Activated T-cell treated with anti-CD3 and anti-CD28 coated beads, Interleukin-2, amount 50 U/mL, for 24 hours (primary cell): ENCODE measurements at regions not wholly inside any gene's neighbourhood (a gene's known extent, or its start where the extent isn't known, plus 50 kb on each side); places are given as distances from the start of the nearest gene placed in this dataset.

Experiments
- DNase-seq: peaks from one replicate; pipeline ENCODE4 v3.0.0-alpha.2; 2020
- H3K27ac Mint-ChIP-seq: 2 replicates; pipeline ENCODE4 v1.8.0; 2020; ENCODE audit warnings: mild to moderate bottlenecking, mixed read lengths
- H3K27me3 Mint-ChIP-seq: 2 replicates; pipeline ENCODE4 v1.8.0; 2020; ENCODE audit warnings: mixed read lengths
- H3K36me3 Mint-ChIP-seq: 2 replicates; pipeline ENCODE4 v1.8.0; 2020; ENCODE audit warnings: low read depth, mixed read lengths
- H3K4me1 Mint-ChIP-seq: 2 replicates; pipeline ENCODE4 v1.8.0; 2020; ENCODE audit warnings: low read depth, mixed read lengths
- H3K4me3 Mint-ChIP-seq: 2 replicates; pipeline ENCODE4 v1.8.0; 2020; ENCODE audit warnings: mild to moderate bottlenecking, moderate library complexity, mixed read lengths
- H3K9me3 Mint-ChIP-seq: 2 replicates; pipeline ENCODE4 v1.8.0; 2020; ENCODE audit warnings: mixed read lengths

- no peaks in the 10 kb centered on the region for H3K36me3 Mint-ChIP-seq
- peaks cover 27% of the 10 kb centered on the region for H3K27me3 Mint-ChIP-seq
- no peak overlapping the region for H3K27ac Mint-ChIP-seq
- DNase-seq: no peak
- peaks cover 2% of the 10 kb centered on the region for H3K9me3 Mint-ChIP-seq
- no peak overlapping the region for H3K4me3 Mint-ChIP-seq
- no peaks in the 10 kb centered on the region for H3K4me1 Mint-ChIP-seq
These were observed 95.9 kb upstream of the SPTBN1 start for GRCh38 chr2:54360055-54360792.

DNA sequence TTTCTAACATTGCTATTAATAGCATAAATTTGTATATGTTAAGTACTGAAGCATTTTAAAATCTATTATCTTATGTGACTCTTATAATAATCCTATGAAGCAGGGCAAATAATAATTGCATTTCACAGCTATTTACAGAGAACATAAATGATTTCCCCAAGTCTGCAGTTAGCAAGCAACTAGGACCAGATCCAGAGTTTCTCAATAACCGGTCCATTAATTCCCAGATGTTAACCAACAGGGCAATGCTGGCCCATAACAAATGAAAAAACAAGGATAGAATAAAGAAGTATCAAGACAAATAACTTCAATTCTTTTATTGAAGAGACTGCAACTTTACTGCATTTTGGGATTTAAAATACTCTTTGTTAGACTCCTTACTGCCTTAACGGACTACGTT lies 91.7 kb upstream of the SPTBN1 start:
- Mint-ChIP-seq H3K36me3 (no peaks in the 10 kb centered on the region), H3K27ac (no peak overlapping the region), H3K27me3 (peaks cover 27% of the 10 kb centered on the region), H3K9me3 (peaks cover 21% of the 10 kb centered on the region), H3K4me1 (no peaks in the 10 kb centered on the region), H3K4me3 (no peak overlapping the region)
- no peak for DNase-seq

DNA sequence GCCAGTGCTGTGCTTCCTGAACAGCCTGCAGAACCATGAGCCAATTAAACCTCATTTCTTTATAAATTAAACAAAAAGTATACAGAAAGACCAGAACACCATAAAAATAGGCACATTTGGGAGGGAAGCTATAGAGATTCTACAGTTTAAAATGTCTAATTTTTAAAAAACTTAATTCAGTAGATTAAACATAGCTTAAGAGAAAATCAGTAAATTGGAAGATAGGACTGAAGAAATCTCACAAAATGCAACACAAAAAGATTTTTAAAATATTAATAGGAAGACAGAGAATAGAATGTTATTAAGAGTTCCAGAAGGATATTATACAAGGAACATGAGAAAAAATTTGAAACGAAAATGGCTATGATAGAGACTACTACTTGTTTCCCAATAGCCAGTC lies 90.5 kb upstream of the SPTBN1 start:
- H3K36me3 Mint-ChIP-seq: no peaks in the 10 kb centered on the region
- peaks cover 21% of the 10 kb centered on the region for H3K9me3 Mint-ChIP-seq

DNA sequence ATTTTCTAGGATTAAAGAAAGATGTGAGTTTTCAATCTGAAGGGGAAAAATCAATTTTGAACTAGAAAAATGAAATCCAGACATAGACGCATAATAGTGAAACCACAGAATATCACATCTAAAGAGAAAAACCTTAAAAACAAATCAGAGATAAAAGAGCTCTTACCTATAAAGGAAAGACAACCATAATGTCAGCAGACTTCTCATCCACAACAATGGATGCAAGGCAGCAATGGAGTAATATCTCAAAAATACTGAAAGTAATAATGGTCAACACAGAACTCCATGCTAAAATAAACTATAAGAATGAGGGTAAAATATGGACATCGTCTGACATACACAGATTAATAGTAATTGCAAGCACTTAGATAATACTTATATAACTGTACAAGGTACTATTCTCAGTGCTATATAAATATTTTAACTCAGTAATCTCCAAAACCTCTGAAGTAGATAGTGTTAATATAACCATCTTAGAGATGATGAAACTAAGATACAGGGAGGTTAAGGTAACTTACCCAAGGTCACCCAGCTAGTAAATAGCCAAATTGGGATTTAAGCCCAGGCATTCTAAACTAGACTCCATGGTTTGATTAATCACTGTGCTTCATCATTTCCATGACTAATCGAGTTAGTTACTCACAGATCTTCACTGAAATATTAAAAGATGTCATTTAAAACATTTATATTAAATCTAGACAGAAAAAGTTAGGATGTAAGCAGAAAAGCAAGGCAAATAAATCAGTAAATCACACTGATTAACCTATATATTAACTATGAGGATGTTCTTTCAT lies 89.4 kb upstream of the SPTBN1 start:
- H3K27ac Mint-ChIP-seq: no peak overlapping the region
- DNase-seq: no peak
- peaks cover 21% of the 10 kb centered on the region for H3K9me3 Mint-ChIP-seq
- peaks cover 22% of the 10 kb centered on the region for H3K27me3 Mint-ChIP-seq
- H3K36me3 Mint-ChIP-seq: no peaks in the 10 kb centered on the region
- H3K4me3 Mint-ChIP-seq: no peak overlapping the region
- H3K4me1 Mint-ChIP-seq: no peaks in the 10 kb centered on the region

More for the DNA sequence above, 90.5 kb upstream of the SPTBN1 start:
- no peak overlapping the region for H3K27ac Mint-ChIP-seq
- H3K4me3 Mint-ChIP-seq: no peak overlapping the region
- no peak for DNase-seq
- peaks cover 22% of the 10 kb centered on the region for H3K27me3 Mint-ChIP-seq
- no peaks in the 10 kb centered on the region for H3K4me1 Mint-ChIP-seq

DNA sequence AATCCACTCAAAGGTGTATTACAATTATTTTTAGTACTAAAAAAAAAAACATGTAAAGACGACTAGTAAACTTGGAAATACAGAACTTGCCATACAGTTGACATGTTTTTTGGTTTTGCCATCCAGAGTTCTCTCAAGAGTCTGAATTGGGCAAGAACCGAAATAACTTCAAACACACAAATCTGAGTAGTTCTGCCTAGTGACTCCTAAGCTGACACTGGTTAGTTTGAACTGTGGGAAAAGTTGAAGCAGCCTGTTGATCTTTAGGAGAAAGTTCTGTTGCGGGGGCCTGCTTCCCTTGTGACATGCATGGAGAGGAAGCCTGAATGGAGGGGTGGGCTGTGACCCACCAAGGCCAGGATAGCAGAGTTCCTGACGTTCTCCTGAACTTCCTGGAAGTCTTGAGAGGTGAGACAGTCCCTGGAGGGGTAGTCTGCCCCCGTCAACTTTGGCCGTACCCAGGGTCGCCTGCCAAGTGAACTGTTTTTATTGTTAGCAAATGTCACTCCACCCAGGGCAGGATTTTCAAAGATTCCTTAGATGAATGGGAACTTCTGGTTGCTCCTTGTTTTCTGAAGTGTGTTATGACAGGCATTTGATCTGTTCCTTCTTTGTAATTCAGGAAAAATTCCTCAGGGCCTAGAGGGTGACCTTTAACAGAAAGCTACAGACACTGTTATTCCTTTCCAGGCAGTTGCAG lies 85.6 kb upstream of the SPTBN1 start:
- H3K27me3 Mint-ChIP-seq: peaks cover 6% of the 10 kb centered on the region
- H3K4me3 Mint-ChIP-seq: no peak overlapping the region

DNA sequence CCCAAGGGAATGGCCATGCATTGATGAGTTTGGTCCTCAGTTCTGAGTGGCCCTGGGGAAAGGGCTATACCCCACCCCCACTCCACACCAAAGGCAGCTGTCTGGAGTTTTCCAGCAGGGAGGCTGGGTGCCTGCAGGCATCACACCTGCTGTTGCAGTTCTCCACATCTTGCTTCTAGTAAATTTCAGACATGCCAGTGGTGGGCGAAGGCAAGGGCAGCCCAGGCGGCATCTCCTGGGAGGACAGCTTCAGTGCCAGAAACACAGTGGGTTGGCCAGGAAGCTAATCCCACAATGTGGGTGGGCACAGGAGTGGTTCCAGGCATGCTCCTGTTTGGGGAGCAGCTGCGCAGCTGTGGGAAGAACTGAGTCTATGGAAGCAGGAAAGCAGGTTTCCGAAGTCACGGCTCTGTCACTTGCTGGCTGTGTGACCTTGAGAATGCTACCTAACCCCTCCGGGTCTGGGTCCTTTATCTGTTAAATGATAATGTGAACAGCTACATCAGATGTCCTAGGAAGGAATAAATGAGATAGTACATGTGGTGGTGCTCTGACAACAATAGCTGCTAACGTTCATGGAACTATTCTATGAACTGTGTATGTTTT lies 84.6 kb upstream of the SPTBN1 start:
- Mint-ChIP-seq H3K36me3 (no peaks in the 10 kb centered on the region), H3K9me3 (peaks cover 15% of the 10 kb centered on the region), H3K4me3 (no peak overlapping the region), H3K27me3 (peaks cover 9% of the 10 kb centered on the region), H3K4me1 (no peaks in the 10 kb centered on the region), H3K27ac (no peak overlapping the region)
- no peak for DNase-seq

More for the DNA sequence above, 85.6 kb upstream of the SPTBN1 start:
- DNase-seq: no peak
- Mint-ChIP-seq H3K9me3 (peaks cover 19% of the 10 kb centered on the region), H3K36me3 (no peaks in the 10 kb centered on the region), H3K27ac (no peak overlapping the region), H3K4me1 (no peaks in the 10 kb centered on the region)

GRCh38 chr2:54372361-54372760 lies 83.8 kb upstream of the SPTBN1 start:
- Mint-ChIP-seq H3K4me3 (no peak overlapping the region), H3K36me3 (no peaks in the 10 kb centered on the region), H3K27ac (no peak overlapping the region), H3K4me1 (no peaks in the 10 kb centered on the region), H3K9me3 (peaks cover 15% of the 10 kb centered on the region), H3K27me3 (peaks cover 13% of the 10 kb centered on the region)
- no peak for DNase-seq

DNA sequence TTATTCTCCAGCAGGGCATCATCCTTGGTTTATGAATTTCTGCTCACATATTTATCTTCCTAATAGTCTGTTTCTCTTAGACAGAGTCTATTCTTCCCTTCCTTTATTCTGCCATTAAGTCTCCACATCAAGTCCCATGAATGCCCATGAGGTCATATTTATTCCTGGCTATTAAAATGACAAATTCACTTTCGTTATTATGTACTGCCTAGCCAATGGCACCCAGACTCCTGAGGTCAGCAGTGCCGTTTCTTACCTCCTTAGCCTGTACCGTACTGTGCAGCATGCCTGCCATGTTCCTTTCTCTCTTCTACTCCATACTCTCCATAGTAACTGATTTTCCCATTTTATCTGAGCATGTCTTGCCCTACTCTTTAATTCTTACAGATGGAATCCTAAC lies 82.3 kb upstream of the SPTBN1 start:
- peaks cover 6% of the 10 kb centered on the region for H3K27me3 Mint-ChIP-seq
- peaks cover 3% of the 10 kb centered on the region for H3K9me3 Mint-ChIP-seq
- no peak for DNase-seq
- H3K36me3 Mint-ChIP-seq: no peaks in the 10 kb centered on the region
- no peaks in the 10 kb centered on the region for H3K4me1 Mint-ChIP-seq
- no peak overlapping the region for H3K4me3 Mint-ChIP-seq
- H3K27ac Mint-ChIP-seq: no peak overlapping the region

DNA sequence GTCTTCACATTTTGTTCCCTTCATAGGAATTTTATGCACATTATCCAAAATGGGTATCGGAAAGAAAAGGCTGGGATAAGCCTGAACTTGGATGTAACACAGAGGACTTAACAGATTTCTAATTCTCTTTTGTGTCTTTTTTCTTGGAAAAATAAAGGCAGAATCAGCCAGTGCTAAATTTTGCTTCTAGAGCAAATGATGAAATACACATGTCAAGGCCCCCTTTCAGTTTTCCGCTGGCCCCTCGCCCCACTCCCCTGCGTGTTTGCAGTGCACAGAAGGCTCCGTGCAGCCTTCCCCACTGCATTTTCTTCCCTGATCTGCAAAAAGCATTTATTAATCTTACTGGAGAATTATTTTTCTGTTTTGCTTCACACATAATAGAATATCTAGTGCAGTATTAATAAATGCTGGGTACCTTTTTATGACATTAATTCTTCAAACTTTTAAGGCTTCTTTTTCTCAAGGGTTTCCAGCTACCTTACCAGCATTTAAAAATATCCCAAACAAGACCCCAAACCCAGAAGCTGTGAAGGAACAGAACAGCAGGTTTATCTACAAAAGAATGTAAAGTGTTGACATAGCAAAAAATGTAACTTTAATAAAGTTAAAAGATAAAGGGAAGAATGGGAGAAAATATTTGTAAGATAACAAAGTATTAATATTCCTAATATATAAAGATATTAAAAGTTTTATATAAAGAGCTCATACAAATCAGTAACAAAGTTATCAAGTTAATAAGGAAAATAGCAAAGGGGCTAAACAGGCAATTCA lies 81.3 kb upstream of the SPTBN1 start:
- H3K4me3 Mint-ChIP-seq: no peak overlapping the region
- H3K36me3 Mint-ChIP-seq: no peaks in the 10 kb centered on the region
- DNase-seq: no peak
- H3K27me3 Mint-ChIP-seq: peaks cover 6% of the 10 kb centered on the region
- no peak overlapping the region for H3K27ac Mint-ChIP-seq
- H3K4me1 Mint-ChIP-seq: no peaks in the 10 kb centered on the region
- H3K9me3 Mint-ChIP-seq: no peaks in the 10 kb centered on the region

DNA sequence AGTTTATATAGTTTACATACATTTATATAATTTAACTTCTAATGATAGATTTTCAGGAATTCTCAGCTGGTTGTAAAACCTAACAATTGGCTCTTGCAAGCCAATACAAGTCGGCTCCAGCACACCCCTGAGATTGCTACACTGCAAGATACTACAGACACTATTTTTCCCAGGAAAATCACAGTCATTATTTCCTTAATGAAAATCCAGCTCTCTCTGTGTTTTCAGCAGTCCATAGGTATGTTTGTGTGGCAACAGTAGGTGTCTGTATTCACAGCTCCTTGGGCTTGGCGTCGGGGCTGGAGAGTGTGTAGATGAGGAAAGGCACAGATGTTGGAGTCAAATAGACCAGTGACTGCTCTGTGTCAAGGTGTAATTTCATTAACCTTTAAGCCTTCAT lies 78.7 kb upstream of the SPTBN1 start:
- H3K36me3 Mint-ChIP-seq: no peaks in the 10 kb centered on the region
- H3K9me3 Mint-ChIP-seq: no peaks in the 10 kb centered on the region
- DNase-seq: no peak
- H3K27ac Mint-ChIP-seq: no peak overlapping the region
- no peaks in the 10 kb centered on the region for H3K4me1 Mint-ChIP-seq
- H3K27me3 Mint-ChIP-seq: peaks cover 6% of the 10 kb centered on the region
- H3K4me3 Mint-ChIP-seq: no peak overlapping the region

DNA sequence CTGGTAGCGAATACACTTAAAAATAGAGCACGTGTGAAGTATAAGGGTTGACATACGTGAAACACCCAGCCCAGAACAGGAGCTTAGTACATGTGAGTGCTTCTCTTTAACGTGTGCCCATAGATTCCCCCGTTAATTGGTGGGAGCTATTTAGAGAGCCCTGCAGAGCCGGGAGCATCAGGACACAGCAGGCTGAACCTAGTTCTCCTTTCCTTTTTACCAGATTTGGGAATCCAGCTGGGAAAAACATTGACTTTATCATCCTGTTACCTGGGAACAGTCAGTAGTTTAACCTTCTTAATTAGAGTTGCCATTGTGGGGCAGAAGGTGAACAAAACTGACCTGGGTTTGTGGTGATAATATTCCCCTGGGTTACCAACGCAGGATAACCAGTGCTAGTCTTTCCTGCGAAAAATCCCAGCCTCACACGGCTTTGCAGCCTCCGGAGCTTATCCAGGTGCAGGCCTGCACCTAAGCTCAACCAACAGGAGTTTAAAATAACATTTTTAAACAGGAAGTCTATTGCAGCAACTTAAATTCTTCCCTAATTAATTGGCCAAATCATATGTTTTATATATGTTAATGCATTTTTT lies 78.1 kb upstream of the SPTBN1 start:
- no peaks in the 10 kb centered on the region for H3K9me3 Mint-ChIP-seq
- no peak overlapping the region for H3K27ac Mint-ChIP-seq
- H3K27me3 Mint-ChIP-seq: peaks cover 6% of the 10 kb centered on the region
- H3K36me3 Mint-ChIP-seq: no peaks in the 10 kb centered on the region
- H3K4me3 Mint-ChIP-seq: no peak overlapping the region
- H3K4me1 Mint-ChIP-seq: no peaks in the 10 kb centered on the region
- no peak for DNase-seq

- no peak overlapping the region for H3K4me3 Mint-ChIP-seq
- no peaks in the 10 kb centered on the region for H3K4me1 Mint-ChIP-seq
- H3K9me3 Mint-ChIP-seq: no peaks in the 10 kb centered on the region
- peaks cover 6% of the 10 kb centered on the region for H3K27me3 Mint-ChIP-seq
- H3K36me3 Mint-ChIP-seq: no peaks in the 10 kb centered on the region
- H3K27ac Mint-ChIP-seq: no peak overlapping the region
- DNase-seq: no peak
These were observed 75.5 kb upstream of the SPTBN1 start for GRCh38 chr2:54380670-54381069.

GRCh38 chr2:54381293-54381692 lies 74.8 kb upstream of the SPTBN1 start:
- H3K4me1 Mint-ChIP-seq: no peaks in the 10 kb centered on the region
- H3K9me3 Mint-ChIP-seq: no peaks in the 10 kb centered on the region
- no peak overlapping the region for H3K27ac Mint-ChIP-seq
- H3K36me3 Mint-ChIP-seq: no peaks in the 10 kb centered on the region
- no peak for DNase-seq
- H3K27me3 Mint-ChIP-seq: peaks cover 6% of the 10 kb centered on the region
- H3K4me3 Mint-ChIP-seq: no peak overlapping the region

DNA sequence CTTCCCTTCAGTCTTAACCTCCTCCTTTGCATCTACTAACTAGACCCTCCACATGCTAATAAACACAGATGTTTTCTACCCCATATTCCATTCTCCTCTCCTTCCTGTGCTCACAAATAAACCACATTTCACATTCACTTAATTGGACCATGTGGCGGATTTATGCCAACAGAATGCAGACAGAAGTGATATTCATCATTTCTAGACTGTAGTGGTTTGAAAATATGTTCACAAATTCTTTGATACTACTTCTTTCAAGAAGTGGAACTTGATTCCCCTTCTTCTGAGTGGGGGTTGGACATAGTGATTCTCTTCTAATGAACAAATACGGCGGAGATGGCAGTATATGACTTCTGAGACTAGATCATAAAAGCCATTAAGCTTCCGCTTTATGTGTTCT lies 73.5 kb upstream of the SPTBN1 start:
- Mint-ChIP-seq H3K4me1 (no peaks in the 10 kb centered on the region), H3K4me3 (no peak overlapping the region), H3K27ac (no peak overlapping the region), H3K27me3 (no peaks in the 10 kb centered on the region), H3K9me3 (no peaks in the 10 kb centered on the region), H3K36me3 (no peaks in the 10 kb centered on the region)
- DNase-seq: no peak
